ENCODE measurements at regions not wholly inside any gene's neighbourhood (a gene's known extent, or its start where the extent isn't known, plus 50 kb on each side); places are given as distances from the start of the nearest gene placed in this dataset.

DNA sequence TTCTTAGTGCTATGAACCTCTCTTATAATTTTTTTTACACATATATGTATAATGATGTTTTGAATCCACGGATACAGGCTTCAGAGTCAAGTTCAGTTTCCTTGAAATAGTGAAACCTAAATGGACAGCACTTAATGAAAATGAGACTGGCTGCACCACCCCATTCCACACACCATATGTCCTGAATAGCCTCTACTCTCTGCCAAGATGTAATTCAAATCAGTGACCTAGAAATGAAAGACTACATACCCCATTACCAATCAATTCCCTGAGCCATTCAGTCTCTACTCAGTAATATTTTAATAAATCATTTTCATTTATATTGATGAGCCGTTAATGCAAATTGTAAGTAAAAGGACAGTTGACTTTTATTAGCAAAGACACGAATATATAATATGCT, 614.9 kb upstream of the TMPRSS15 start:
- in situ Hi-C loops (cut with HindIII; ENCODE audit: low pct_ligation_motif_present, low sequenced_read_pairs), result no loop called here
- TF ChIP-seq, protein P1, sequence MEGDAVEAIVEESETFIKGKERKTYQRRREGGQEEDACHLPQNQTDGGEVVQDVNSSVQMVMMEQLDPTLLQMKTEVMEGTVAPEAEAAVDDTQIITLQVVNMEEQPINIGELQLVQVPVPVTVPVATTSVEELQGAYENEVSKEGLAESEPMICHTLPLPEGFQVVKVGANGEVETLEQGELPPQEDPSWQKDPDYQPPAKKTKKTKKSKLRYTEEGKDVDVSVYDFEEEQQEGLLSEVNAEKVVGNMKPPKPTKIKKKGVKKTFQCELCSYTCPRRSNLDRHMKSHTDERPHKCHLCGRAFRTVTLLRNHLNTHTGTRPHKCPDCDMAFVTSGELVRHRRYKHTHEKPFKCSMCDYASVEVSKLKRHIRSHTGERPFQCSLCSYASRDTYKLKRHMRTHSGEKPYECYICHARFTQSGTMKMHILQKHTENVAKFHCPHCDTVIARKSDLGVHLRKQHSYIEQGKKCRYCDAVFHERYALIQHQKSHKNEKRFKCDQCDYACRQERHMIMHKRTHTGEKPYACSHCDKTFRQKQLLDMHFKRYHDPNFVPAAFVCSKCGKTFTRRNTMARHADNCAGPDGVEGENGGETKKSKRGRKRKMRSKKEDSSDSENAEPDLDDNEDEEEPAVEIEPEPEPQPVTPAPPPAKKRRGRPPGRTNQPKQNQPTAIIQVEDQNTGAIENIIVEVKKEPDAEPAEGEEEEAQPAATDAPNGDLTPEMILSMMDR (IDR thresholded peaks at IDR 0.05; ENCODE audit: low read depth, low read length, missing control alignments), result no peak
- Histone ChIP-seq H3K27me3 (replicated peaks) (no peaks in the 10 kb centered on the region), H3K36me3 (replicated peaks) (no peaks in the 10 kb centered on the region), H3K4me3 (ENCODE audit: low read depth, low read length) (no peak overlapping the region), H3K27ac (no peak overlapping the region)
- DNase-seq, result no peak

DNA sequence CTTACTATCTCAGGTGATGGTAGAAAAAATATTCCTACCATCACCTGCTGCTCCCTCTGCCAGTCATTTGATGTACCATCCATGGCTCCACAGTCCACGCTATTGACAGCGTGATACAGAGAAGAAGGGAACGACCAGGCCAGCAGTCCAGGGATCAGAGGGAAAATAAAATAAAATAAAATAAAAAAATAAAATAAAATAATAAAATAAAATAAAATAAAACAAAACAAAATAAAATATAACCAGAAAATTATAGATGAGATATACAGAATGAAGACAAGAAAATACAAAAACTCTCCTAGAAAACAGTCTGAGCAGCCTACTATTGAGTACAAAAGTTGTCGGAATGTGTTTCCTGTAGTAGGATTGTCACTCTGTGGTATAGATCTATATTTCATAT, 619.4 kb upstream of the TMPRSS15 start:
- in situ Hi-C loops (cut with HindIII; ENCODE audit: low pct_ligation_motif_present, low sequenced_read_pairs), result no loop called here
- TF ChIP-seq, protein P1 (IDR thresholded peaks at IDR 0.05; ENCODE audit: low read depth, low read length, missing control alignments), result no peak

DNA sequence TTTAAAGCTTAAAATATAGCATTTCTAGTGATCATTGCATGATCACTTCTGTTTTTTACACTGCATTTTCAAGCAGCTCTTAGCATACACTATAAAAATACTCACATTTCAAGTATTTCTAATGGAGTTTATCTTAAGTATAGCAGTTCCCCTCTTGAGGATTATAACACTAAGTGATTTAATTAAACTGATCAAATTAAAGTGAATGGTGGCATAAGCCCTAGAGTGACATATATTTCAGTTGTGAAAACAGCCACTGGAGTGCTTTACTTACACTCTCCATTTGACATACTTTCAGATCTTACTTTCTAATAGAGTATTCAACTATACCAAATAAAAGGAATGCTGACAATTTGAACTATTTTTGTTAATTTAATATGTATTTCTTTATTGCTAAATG, 623.3 kb upstream of the TMPRSS15 start:
- H3K4me3 ChIP-seq (ENCODE audit: low read depth, low read length), result no peak overlapping the region
- no peak for DNase-seq
- H3K36me3 ChIP-seq (replicated peaks), result no peaks in the 10 kb centered on the region
- TF ChIP-seq, protein P1 (IDR thresholded peaks at IDR 0.05; ENCODE audit: low read depth, low read length, missing control alignments), result no peak
- H3K27me3 ChIP-seq (replicated peaks), result no peaks in the 10 kb centered on the region
- no peak overlapping the region for H3K27ac ChIP-seq
- in situ Hi-C loops (cut with HindIII; ENCODE audit: low pct_ligation_motif_present, low sequenced_read_pairs), result no loop called here

More for the DNA sequence above, 619.4 kb upstream of the TMPRSS15 start:
- Histone ChIP-seq H3K36me3 (replicated peaks) (no peaks in the 10 kb centered on the region), H3K27ac (no peak overlapping the region), H3K27me3 (replicated peaks) (no peaks in the 10 kb centered on the region), H3K4me3 (ENCODE audit: low read depth, low read length) (no peak overlapping the region)
- no peak for DNase-seq

DNA sequence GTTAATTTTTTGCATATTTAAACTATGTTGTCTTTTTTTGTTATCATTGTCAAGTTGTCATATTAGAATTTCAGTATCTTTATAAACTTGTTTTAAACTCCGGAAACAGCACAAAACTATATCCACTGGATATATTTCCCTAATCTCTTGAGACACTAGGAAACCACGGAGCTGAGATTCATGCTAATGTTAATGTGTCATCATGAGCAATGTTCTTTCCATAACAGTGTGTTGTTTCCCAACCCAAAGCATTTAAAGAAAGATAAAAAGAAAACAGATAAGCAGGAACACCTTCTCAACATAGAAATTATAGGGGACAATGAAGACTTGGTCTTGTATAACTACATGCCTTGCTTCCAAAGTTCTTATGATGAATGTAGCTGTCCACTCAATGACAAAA, 626.2 kb upstream of the TMPRSS15 start:
- no peak overlapping the region for H3K27ac ChIP-seq
- in situ Hi-C loops (cut with HindIII; ENCODE audit: low pct_ligation_motif_present, low sequenced_read_pairs), result no loop called here
- no peak overlapping the region for H3K4me3 ChIP-seq (ENCODE audit: low read depth, low read length)
- TF ChIP-seq, protein P1 (IDR thresholded peaks at IDR 0.05; ENCODE audit: low read depth, low read length, missing control alignments), result no peak
- no peak for DNase-seq
- H3K27me3 ChIP-seq (replicated peaks), result no peaks in the 10 kb centered on the region
- no peaks in the 10 kb centered on the region for H3K36me3 ChIP-seq (replicated peaks)

DNA sequence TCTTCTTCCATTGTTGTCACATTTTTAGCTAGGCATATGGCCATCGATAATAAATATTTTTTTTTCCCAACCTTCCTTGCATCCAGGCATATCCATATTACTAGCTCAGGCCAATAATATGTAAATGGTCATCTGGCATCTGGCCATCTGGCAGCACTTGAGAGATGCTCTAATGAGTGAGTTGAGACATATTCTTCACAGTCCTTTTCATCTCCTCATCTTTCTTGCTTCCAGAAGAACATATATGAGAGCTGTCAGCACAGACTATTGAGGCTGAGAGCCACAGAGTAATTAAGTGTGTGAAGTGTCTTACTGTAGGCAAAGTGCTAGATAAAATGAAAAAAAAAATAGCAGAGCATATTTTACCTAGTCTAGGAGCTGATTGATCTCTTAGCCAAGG, 628.4 kb upstream of the TMPRSS15 start:
- DNase-seq, result no peak
- in situ Hi-C loops (cut with HindIII; ENCODE audit: low pct_ligation_motif_present, low sequenced_read_pairs), result no loop called here

DNA sequence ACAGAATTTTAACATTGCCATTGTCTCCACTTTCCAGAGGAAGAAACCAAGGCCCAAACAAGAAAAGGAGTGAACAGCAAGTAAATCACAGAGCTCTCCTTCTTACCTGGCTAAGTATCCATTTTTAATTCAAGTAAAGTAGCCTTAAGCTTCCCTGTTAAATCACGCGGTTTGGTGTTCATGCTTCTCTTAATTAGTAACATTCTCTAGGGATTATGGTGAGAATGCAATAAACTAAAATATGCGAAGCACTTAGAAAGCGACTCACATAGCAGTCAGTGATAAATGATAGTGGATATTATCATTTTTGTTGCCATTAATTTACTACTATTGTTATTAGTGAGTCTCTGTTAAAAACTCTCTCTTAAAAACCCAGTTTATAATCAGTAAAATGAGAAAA, 630.5 kb upstream of the TMPRSS15 start:
- TF ChIP-seq, protein P1 (IDR thresholded peaks at IDR 0.05; ENCODE audit: low read depth, low read length, missing control alignments), result no peak
- in situ Hi-C loops (cut with HindIII; ENCODE audit: low pct_ligation_motif_present, low sequenced_read_pairs), result no loop called here

More for the DNA sequence above, 628.4 kb upstream of the TMPRSS15 start:
- Histone ChIP-seq H3K27me3 (replicated peaks) (no peaks in the 10 kb centered on the region), H3K36me3 (replicated peaks) (no peaks in the 10 kb centered on the region), H3K4me3 (ENCODE audit: low read depth, low read length) (no peak overlapping the region), H3K27ac (no peak overlapping the region)
- TF ChIP-seq, protein P1 (IDR thresholded peaks at IDR 0.05; ENCODE audit: low read depth, low read length, missing control alignments), result no peak

More for the DNA sequence above, 630.5 kb upstream of the TMPRSS15 start:
- Histone ChIP-seq H3K27me3 (replicated peaks) (no peaks in the 10 kb centered on the region), H3K4me3 (ENCODE audit: low read depth, low read length) (no peak overlapping the region), H3K27ac (no peak overlapping the region), H3K36me3 (replicated peaks) (no peaks in the 10 kb centered on the region)
- DNase-seq, result no peak
